ENCODE measurements at regions not wholly inside any gene's neighbourhood (a gene's known extent, or its start where the extent isn't known, plus 50 kb on each side); places are given as distances from the start of the nearest gene placed in this dataset.

DNA sequence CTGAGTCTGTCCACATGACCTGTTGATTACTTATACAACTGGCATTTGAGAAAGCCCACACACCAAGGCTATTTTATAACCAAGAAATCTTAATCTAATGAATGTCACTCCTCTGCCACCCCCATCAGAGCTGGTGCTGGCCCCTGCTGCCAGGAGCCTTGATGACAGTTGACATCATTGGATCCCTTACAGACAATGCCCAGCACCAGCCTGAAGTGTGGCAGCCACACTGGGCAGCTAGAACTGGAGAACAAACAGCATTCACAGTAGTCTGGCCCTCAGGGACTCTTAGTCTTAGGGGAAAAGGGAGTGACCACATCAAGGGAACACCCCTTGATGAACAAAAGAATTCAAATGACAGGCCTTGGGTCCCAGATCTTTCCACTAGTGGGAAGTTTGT is 840.6 kb downstream of the EPHA3 start:
- TF ChIP-seq RAD21 (conservative IDR thresholded peaks at IDR 0.05), result no peak
- TF ChIP-seq, protein P1, sequence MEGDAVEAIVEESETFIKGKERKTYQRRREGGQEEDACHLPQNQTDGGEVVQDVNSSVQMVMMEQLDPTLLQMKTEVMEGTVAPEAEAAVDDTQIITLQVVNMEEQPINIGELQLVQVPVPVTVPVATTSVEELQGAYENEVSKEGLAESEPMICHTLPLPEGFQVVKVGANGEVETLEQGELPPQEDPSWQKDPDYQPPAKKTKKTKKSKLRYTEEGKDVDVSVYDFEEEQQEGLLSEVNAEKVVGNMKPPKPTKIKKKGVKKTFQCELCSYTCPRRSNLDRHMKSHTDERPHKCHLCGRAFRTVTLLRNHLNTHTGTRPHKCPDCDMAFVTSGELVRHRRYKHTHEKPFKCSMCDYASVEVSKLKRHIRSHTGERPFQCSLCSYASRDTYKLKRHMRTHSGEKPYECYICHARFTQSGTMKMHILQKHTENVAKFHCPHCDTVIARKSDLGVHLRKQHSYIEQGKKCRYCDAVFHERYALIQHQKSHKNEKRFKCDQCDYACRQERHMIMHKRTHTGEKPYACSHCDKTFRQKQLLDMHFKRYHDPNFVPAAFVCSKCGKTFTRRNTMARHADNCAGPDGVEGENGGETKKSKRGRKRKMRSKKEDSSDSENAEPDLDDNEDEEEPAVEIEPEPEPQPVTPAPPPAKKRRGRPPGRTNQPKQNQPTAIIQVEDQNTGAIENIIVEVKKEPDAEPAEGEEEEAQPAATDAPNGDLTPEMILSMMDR (IDR thresholded peaks at IDR 0.05; ENCODE audit: poor library complexity, severe bottlenecking), result no peak
- TF ChIP-seq EZH2 (IDR thresholded peaks at IDR 0.05; ENCODE audit: borderline replicate concordance, insufficient read depth, low read length, poor library complexity, severe bottlenecking), result no peak
- TF ChIP-seq EP300 (conservative IDR thresholded peaks at IDR 0.05; ENCODE audit: poor library complexity, severe bottlenecking), result no peak
